NCI-H524 treated with DMSO at 0.1 percent for 48 hours (cell line): ENCODE measurements at regions not wholly inside any gene's neighbourhood (a gene's known extent, or its start where the extent isn't known, plus 50 kb on each side); places are given as distances from the start of the nearest gene placed in this dataset.
"Not testable (repeated sequence)": the region's sequence is repeated elsewhere in the genome, so short reads cannot be mapped to it uniquely, and the experiment has no call there.

Experiments
- DNase-seq: peaks from one replicate; lab custom pipeline; 2025; lab: John Stamatoyannopoulos, UW

- DNase-seq, result no peak
These were observed 155.3 kb downstream of the RAD51AP2 start for GRCh38 chr2:17362956-17363355.

DNA sequence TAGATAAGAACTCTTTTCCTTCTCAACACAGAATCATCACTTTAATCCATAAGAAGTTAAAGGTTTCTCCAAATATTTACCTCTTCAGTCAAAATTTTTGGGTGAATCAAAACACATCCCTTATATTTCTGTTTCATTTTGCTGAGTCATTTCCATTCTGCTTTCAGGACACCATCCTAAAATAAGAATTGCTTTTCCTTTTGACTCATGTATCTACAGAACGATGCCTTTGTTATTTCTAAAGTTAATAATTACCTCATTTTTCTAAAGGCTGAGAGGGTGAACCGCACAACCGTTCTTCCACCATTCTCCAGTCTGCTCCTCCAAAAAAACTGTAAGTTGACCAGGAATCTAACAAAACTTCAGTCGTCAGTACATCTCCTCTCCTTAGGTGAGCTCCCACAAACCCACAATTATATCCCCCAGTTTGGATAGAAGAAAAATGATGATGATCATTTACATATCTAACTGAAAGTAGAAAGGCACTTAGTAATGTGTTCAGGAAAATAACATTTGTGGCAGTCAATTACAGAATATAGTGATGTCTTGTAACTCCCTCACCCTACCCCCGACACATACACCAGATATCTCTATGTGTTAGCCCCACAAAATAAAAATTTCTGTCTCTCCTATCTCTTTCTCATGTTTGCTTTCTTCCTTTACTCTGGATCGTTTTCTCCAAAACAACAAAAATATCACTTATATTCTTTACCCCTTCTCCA is 162.5 kb downstream of the RAD51AP2 start:
- DNase-seq, result no peak

DNA sequence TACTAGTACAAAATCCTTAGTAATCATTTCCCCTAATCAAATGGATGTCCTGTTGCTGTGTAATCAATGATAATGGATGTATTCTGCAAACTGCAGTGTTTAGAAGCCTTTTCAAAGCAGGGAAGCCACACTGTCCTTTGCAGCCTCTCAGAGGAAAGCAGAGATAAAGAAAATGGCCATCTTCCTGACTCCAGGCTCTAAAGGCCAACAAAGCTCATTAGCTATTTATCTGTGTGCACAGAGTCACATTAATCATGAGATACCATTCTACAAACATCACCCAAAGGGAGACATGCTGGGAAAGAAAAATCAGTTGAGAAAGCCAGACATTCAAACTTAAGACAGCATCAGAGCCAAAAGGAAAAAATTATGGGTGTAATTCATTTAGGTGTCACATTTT is 165.0 kb downstream of the RAD51AP2 start:
- no peak for DNase-seq

GRCh38 chr2:17342692-17343091 is 175.5 kb downstream of the RAD51AP2 start:
- not testable (repeated sequence) for DNase-seq

DNA sequence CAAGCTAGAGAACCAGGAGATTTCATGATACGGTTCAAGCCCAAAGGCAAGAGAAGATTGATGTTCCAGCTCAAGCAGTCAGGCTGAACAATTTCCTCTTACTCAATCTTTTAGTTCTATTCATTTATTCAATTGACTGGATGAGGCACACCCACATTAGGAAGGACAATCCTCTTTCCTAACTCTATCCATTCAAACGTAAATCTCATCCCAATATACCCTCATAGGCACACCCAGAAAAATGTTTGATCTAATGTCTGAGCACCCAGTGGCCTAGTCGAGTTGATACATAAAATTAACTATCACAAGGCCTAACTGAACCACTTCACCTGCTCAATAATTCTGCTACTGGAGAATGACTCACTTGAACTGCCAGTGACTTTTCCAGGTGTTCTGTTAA is 180.7 kb downstream of the RAD51AP2 start:
- DNase-seq, result no peak

DNA sequence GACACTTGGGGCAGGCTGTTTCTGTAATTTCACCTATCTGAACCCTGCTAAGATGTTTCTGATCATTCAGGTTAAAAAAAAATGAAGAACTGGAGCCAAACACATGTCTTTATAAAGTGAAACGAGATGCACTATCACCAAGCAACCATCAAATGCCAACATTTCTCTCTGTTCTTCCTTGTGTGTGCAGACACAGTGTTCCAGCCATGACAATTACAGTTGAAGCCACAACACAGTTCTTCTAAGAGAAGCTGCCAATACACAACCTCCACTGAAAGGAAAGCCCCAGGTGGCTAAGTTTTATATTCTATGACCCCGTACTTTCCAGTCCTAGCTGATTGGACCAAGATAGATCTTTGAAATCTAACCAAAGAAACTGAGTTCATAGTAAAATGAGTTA is 181.8 kb downstream of the RAD51AP2 start:
- no peak for DNase-seq

GRCh38 chr2:17334300-17334699 is 183.9 kb downstream of the RAD51AP2 start:
- DNase-seq, result no peak

DNA sequence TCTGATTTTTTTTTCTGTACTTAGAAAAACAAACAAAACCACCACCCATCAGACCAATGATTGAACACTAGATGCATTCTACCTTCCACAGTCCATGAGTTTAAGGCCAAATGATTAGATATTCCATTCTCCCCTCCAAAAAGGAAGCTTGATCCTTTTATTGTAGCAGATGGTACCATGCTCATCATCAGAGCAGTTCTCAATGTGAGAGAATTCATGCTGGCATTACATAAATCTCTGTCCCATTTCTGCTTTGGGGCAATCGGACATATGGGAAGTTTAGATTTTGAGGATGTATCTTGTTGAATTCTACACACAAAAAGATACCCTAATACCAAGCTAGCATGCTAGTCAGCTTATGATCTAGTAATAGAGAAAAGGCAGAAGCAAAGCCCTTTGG is 186.6 kb downstream of the RAD51AP2 start:
- no peak for DNase-seq

DNA sequence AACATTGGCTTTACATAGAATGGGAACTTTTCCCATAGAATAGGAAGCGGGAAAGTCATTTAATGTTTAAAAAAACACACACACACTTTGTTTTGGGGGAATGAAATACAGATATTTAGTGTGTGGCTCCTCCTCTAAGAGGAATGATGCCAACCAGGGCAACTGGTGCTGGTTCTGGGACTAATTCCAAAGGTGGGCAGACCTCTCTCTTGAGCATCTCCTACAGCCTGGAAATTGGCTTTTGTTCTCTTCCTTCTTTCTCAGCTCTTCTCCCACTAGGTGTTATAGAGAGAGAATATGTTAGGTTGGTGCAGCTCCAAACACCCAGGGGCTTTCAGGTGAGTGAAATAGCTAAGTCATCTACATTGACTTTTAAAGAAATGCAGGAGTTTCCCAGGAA is 190.1 kb downstream of the RAD51AP2 start:
- DNase-seq, result no peak

DNA sequence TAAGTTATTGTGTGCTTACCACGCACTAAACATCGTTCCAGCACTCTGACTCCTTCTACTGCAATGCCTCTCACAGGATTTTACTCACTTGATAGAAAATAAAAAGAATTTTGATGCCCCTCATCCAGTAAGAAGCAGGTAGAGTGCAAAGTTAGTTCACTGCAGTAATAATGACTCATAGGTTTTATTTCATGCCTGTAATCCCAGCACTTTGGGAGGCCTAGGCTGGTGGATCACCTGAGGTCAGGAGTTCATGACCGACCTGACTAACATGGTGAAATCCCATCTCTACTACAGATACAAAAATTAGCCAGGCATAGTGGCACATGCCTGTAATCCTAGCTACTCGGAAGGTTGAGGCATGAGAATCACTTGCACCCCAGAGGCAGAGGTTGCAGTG is 190.6 kb downstream of the RAD51AP2 start:
- DNase-seq, result no peak

DNA sequence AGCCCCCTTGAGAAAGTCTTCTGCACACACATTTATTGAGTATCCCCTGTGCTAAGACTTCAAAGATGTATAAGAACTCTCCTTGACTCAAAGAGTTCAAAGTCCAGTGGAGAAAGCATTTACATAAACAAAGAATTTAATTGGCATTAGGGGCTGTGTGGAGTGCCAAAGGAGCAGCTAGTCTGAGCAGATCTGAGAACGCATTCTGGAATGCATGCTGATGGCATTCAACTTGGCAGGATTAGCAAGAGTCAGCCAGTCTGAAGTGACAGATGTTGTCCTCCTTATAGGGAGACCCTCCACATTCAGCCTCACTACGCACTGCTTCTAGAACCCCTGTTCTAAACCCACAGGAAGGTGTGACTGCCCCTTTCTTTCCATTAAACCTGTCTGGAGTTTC is 191.5 kb downstream of the RAD51AP2 start:
- DNase-seq, result no peak

DNA sequence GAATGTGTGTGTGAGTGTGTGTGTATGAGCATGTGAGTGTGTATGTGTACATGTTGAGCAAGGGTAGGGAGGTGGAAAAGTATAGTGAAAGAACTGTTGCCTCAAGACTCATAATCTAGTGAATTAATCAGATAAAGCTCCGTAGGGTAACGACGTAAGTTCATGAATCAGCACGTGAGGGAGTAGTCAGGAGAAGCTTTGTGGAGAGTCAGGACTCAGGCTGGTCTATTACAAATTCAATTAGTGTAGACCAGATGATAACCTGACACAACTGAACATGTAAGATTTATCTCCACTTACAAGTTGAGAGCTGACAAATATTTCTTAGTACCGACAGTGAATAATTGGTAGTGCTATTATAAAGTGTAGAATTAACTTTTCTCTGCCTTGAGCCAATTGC is 194.5 kb downstream of the RAD51AP2 start:
- DNase-seq, result no peak

DNA sequence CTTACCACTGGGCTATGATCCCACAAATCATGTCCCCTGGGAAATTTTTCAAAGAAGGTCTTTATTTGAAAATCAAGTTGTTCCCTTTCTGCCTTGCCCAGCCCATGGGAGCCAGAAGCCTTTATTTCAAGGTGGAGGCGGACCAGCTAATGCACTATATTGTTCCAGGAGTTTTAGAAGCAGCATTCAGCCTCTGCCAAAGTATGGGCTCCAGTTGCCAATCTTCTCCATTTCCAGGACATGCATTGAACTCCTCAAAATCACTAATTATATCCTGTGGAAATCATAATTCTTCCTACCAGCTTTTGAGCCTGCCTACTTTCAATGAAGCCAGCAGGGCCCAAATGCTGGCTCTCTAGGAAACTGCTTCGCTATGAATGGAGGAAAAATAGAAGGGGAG is 195.8 kb downstream of the RAD51AP2 start:
- DNase-seq, result no peak

- DNase-seq, result no peak
These were observed 199.2 kb downstream of the RAD51AP2 start for GRCh38 chr2:17319090-17319489.

GRCh38 chr2:17318013-17318412 is 200.2 kb downstream of the RAD51AP2 start:
- DNase-seq, result no peak

DNA sequence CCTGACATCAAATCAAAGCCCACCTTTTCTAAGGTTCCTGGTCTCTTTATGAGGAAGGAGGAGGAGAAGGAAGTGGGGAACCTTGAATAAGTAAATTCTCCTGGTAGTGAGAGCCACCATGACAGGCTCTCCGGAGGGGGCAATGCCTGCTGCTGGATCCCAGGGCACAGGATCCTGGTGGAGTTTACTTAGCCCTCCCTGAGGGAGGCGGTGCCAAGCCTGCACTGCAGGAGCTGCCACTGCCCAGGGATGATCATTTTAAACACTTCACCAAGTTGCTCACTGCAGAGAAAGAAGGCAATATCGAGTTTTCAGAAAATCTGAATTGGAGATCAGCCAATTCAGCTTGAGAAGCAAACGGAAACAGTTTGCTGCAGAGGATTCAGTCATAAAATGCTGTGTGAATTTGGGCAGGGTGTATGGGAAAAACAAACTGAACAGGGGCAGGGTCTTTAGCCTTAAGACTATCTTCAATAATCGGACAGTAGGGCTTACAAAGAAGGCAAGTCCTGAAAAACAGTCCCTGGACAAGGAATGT is 200.7 kb downstream of the RAD51AP2 start:
- DNase-seq, result no peak

DNA sequence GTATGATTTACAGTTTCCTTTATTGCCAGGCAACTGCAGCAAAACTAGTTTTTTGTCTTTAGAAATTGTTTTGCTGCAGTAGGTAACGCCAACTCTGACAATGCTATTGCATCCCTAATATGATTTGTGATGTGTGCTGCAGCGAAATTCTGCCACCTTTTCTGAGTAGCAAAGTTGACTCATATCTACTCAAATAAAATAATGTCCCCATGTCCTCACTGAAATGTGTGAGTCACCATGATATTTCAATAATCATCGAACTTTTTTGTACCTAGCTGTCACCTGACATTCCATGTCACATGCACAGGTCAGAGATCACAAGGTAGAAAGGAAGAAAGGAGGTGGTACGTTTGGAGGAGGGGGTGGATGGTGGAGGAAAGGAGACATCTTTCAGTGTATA is 205.0 kb downstream of the RAD51AP2 start:
- DNase-seq, result no peak

- no peak for DNase-seq
These were observed 206.3 kb downstream of the RAD51AP2 start for GRCh38 chr2:17311771-17312511.

GRCh38 chr2:17311106-17311619 is 207.1 kb downstream of the RAD51AP2 start:
- DNase-seq, result no peak

- no peak for DNase-seq
These were observed 208.4 kb downstream of the RAD51AP2 start for GRCh38 chr2:17309741-17310339.

DNA sequence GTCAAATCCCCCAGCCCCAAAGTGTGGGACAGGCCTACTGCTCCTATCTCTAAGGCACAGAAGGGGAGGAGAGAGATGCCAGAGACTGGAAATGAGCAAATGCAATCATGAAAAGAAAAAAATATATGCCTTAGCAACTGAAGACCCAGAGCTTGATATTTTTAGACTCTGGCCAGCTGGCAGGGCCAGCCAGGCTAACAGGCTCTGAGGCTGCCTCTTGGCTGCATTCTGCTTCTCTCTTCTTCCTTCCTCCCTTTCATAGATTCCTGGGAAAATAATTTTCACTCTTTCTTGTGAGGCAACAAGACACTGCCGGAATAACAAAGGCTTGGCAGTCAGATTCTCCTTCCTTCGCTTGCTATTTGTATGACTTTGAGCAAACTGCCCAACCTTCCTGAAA is 209.1 kb downstream of the RAD51AP2 start:
- no peak for DNase-seq

DNA sequence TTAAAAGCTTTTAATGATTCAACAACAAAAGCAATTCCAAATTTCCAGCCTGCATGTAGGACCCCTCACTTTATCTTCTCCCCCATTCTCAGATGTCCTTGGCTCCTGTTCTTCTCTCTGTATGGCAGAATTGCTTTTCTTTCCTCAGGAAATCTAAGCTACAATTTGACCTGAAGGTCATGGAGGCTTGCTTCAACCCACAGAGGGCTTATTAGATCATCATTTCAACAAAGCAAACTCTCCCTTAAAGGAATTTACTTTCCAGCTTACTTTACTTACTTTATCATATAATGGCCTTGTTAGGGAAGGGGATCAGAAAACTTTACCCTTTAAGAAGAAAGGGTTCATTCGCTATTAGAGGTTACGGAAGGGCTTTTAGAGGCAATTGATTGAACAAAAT is 211.5 kb downstream of the RAD51AP2 start:
- DNase-seq, result no peak

DNA sequence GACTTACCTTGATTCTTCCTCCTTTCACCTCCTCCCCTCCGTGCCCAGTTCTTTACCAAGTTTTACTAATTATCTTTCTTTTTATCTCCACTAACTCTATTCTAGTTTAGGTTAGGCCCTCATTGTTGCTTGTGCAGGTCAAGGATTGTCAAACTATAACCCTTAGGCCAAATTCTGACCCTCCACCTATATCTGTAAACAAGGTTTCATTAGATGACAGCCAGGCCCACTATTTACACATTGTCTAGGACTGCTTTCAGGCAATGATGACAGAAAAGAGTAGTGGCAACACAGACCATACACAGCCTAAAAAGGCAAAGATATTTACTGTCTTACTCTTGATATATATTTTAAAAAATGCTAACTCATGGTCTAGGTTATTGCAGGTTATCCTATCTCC is 212.0 kb downstream of the RAD51AP2 start:
- no peak for DNase-seq
